ENCODE measurements at regions not wholly inside any gene's neighbourhood (a gene's known extent, or its start where the extent isn't known, plus 50 kb on each side); places are given as distances from the start of the nearest gene placed in this dataset.

GRCh38 chr12:116478243-116478773 is 80.9 kb upstream of the MAP1LC3B2 start:
- H3K4me3 ChIP-seq (ENCODE audit: control insufficient read depth, low read depth, low read length): no peak overlapping the region
- no peak for DNase-seq (ENCODE audit: low read depth)
- no peak for TF ChIP-seq CTCF (IDR thresholded peaks at IDR 0.05; ENCODE audit: control insufficient read depth, insufficient read depth, low read depth, low read length, missing control alignments)

GRCh38 chr12:116480210-116480810 is 78.9 kb upstream of the MAP1LC3B2 start:
- no peak overlapping the region for H3K4me3 ChIP-seq (ENCODE audit: control insufficient read depth, low read depth, low read length)
- TF ChIP-seq CTCF (IDR thresholded peaks at IDR 0.05; ENCODE audit: control insufficient read depth, insufficient read depth, low read depth, low read length, missing control alignments): no peak
- no peak for DNase-seq (ENCODE audit: low read depth)

- DNase-seq (ENCODE audit: low read depth): no peak
- no peak for TF ChIP-seq CTCF (IDR thresholded peaks at IDR 0.05; ENCODE audit: control insufficient read depth, insufficient read depth, low read depth, low read length, missing control alignments)
- no peak overlapping the region for H3K4me3 ChIP-seq (ENCODE audit: control insufficient read depth, low read depth, low read length)
Measured at GRCh38 chr12:116481726-116482125, 77.5 kb upstream of the MAP1LC3B2 start.

- no peak for TF ChIP-seq CTCF (IDR thresholded peaks at IDR 0.05; ENCODE audit: control insufficient read depth, insufficient read depth, low read depth, low read length, missing control alignments)
- DNase-seq (ENCODE audit: low read depth): no peak
- no peak overlapping the region for H3K4me3 ChIP-seq (ENCODE audit: control insufficient read depth, low read depth, low read length)
Measured at GRCh38 chr12:116482179-116482578, 77.0 kb upstream of the MAP1LC3B2 start.

GRCh38 chr12:116482859-116483258 is 76.3 kb upstream of the MAP1LC3B2 start:
- DNase-seq (ENCODE audit: low read depth): no peak
- no peak overlapping the region for H3K4me3 ChIP-seq (ENCODE audit: control insufficient read depth, low read depth, low read length)
- no peak for TF ChIP-seq CTCF (IDR thresholded peaks at IDR 0.05; ENCODE audit: control insufficient read depth, insufficient read depth, low read depth, low read length, missing control alignments)

GRCh38 chr12:116483959-116484750 is 75.0 kb upstream of the MAP1LC3B2 start:
- no peak for TF ChIP-seq CTCF (IDR thresholded peaks at IDR 0.05; ENCODE audit: control insufficient read depth, insufficient read depth, low read depth, low read length, missing control alignments)
- H3K4me3 ChIP-seq (ENCODE audit: control insufficient read depth, low read depth, low read length): no peak overlapping the region
- DNase-seq (ENCODE audit: low read depth): no peak

All from AG09309 (cell line).